Hepatocyte (in vitro differentiated cells): ENCODE measurements at regions not wholly inside any gene's neighbourhood (a gene's known extent, or its start where the extent isn't known, plus 50 kb on each side); places are given as distances from the start of the nearest gene placed in this dataset.

Experiments
- EZH2 ChIP-seq: fragments of 200-600 bp; sonication (generic); IDR thresholded peaks from 2 replicates; pipeline ENCODE4 v1.6.1; 2016; ENCODE audit warnings: antibody characterized with exemption, mild to moderate bottlenecking, borderline replicate concordance
- TF ChIP-seq, protein P1 (sequence below): fragments of 200-600 bp; sonication (generic); IDR thresholded peaks from 2 replicates; pipeline ENCODE4 v1.5.1; 2016; ENCODE audit warnings: antibody characterized with exemption, mild to moderate bottlenecking; ENCODE audit not compliant: poor library complexity

DNA sequence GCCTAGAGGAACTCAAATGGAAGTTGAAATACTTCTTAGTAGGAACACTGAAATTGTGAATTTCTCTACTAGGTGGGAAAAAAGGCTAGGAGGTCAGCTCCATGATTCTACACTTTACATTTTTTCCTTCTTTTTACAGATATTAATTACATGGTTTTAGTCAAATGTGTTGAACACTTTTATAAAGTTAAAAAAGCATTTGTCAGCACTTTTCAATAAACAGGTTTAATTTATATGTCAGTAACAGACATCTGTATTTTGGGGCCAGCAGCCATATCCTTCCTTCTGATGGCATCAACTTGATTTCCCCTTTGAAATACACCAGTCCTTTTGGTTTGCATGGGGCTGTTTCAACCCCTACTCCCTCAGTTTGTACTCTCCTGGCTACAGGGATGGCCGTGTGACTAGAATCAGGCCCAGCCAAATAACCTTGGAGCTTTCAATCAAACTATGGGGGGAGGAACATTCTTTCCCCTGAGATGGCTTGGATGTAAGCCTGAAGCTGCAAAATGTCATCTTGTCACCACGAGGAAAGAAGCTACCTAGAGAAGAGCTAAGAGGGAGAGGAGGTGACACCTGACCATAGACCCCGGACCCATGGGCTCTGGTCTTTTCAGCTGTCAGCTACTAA is 171.0 kb upstream of the NEBL start:
- TF ChIP-seq, protein P1, sequence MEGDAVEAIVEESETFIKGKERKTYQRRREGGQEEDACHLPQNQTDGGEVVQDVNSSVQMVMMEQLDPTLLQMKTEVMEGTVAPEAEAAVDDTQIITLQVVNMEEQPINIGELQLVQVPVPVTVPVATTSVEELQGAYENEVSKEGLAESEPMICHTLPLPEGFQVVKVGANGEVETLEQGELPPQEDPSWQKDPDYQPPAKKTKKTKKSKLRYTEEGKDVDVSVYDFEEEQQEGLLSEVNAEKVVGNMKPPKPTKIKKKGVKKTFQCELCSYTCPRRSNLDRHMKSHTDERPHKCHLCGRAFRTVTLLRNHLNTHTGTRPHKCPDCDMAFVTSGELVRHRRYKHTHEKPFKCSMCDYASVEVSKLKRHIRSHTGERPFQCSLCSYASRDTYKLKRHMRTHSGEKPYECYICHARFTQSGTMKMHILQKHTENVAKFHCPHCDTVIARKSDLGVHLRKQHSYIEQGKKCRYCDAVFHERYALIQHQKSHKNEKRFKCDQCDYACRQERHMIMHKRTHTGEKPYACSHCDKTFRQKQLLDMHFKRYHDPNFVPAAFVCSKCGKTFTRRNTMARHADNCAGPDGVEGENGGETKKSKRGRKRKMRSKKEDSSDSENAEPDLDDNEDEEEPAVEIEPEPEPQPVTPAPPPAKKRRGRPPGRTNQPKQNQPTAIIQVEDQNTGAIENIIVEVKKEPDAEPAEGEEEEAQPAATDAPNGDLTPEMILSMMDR: no peak
- TF ChIP-seq EZH2: no peak
